GM12891 (cell line): ENCODE measurements at regions not wholly inside any gene's neighbourhood (a gene's known extent, or its start where the extent isn't known, plus 50 kb on each side); places are given as distances from the start of the nearest gene placed in this dataset.

Experiments used
- PAX5 ChIP-seq: IDR thresholded peaks from 2 replicates; pipeline ENCODE4 v1.6.1; 2011; ENCODE audit warnings: low read length, moderate library complexity, mild to moderate bottlenecking; ENCODE audit not compliant: insufficient read depth, severe bottlenecking
- POLR2A ChIP-seq: IDR thresholded peaks from 2 replicates; pipeline ENCODE4 v1.6.1; 2011; ENCODE audit warnings: low read depth, low read length, control low read depth
- POLR2AphosphoS5 ChIP-seq: IDR thresholded peaks from 2 replicates; pipeline ENCODE4 v1.6.1; 2011; ENCODE audit warnings: low read depth, low read length, control low read depth
- POU2F2 ChIP-seq: IDR thresholded peaks from 2 replicates; pipeline ENCODE4 v1.6.1; 2011; ENCODE audit warnings: low read depth, mild to moderate bottlenecking, control low read depth, low read length, moderate library complexity
- SPI1 ChIP-seq: IDR thresholded peaks from 2 replicates; pipeline ENCODE4 v1.6.1; 2011; ENCODE audit warnings: low read depth, low read length, control low read depth
- TAF1 ChIP-seq: IDR thresholded peaks from 2 replicates; pipeline ENCODE4 v1.6.1; 2011; ENCODE audit warnings: low read depth, low read length, control low read depth

DNA sequence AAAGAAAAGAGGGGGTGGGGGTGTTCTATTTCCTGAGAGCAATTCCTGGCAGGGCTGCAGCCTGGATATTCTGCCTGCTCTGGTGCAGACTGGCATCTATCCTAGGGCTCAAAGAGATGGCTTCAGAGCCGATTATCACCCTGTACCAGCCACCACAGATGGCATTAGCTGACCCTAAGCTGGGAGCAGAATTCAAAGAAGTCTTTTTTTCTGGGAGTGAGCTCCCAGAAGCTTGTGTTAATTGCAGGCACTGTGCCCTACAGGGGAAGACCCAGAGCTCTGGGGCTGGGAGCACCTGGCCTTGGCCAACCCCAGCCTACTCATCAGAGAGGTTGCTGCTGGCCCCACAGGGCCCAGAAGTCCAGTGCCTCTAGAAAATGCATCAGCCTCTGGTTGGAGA lies 85.9 kb downstream of the PXDC1 start:
- TF ChIP-seq POLR2A (no peak), POU2F2 (no peak), POLR2AphosphoS5 (no peak), TAF1 (no peak), PAX5 (no peak), SPI1 (no peak)
